ENCODE measurements at regions not wholly inside any gene's neighbourhood (a gene's known extent, or its start where the extent isn't known, plus 50 kb on each side); places are given as distances from the start of the nearest gene placed in this dataset.

DNA sequence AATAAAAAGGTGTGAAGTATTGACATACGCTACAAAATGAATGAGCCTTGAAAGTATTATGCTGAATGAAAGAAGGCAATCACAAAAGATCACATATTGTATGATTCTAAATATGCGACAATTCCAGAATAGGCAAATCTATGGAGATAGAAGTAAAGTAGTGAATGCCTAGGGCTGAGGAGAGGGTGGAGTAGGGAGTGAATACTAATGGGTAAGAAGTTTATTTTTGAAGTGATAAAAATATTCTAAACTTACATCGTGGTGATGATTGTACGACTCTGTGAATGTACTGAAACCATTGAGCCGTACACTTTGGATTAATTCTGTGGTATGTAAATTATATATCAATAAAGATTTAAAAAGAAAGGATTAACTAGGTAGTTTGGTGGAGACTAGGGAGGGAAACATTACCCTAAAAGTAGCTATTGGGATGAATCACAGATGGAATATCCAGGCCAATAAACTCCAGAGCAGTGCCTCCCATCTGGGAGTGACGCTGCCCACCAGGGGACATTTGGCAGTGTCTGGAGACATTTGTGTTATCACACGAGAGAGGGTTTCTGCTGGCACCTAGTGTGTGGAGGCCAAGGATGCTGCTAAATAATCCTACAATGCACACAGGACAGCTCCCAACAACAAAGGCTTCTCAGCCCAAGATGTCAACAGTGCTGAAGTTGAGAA lies 214.2 kb upstream of the PCSK2 start:
- POLR2A ChIA-PET: no interaction called here
- TF ChIP-seq POLR2AphosphoS5 (IDR thresholded peaks at IDR 0.05; ENCODE audit: insufficient read depth, low read depth, low read length) (no peak), GATA2 (IDR thresholded peaks at IDR 0.05; ENCODE audit: insufficient read depth, insufficient read length, low read depth, low read length) (no peak), EZH2 (IDR thresholded peaks at IDR 0.05; ENCODE audit: borderline replicate concordance, low read depth, low read length, severe bottlenecking) (no peak), MAX (IDR thresholded peaks at IDR 0.05; ENCODE audit: insufficient read depth, insufficient read length) (no peak), JUN (IDR thresholded peaks at IDR 0.05; ENCODE audit: borderline replicate concordance, insufficient read depth, insufficient read length, low read depth) (no peak), FOS (IDR thresholded peaks at IDR 0.05; ENCODE audit: borderline replicate concordance, insufficient read depth, low read length) (no peak), MYC (IDR thresholded peaks at IDR 0.05; ENCODE audit: low read depth, low read length) (no peak), POLR2A (IDR thresholded peaks at IDR 0.05; ENCODE audit: low read depth, low read length) (no peak)
- TF ChIP-seq, protein P1, sequence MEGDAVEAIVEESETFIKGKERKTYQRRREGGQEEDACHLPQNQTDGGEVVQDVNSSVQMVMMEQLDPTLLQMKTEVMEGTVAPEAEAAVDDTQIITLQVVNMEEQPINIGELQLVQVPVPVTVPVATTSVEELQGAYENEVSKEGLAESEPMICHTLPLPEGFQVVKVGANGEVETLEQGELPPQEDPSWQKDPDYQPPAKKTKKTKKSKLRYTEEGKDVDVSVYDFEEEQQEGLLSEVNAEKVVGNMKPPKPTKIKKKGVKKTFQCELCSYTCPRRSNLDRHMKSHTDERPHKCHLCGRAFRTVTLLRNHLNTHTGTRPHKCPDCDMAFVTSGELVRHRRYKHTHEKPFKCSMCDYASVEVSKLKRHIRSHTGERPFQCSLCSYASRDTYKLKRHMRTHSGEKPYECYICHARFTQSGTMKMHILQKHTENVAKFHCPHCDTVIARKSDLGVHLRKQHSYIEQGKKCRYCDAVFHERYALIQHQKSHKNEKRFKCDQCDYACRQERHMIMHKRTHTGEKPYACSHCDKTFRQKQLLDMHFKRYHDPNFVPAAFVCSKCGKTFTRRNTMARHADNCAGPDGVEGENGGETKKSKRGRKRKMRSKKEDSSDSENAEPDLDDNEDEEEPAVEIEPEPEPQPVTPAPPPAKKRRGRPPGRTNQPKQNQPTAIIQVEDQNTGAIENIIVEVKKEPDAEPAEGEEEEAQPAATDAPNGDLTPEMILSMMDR (IDR thresholded peaks at IDR 0.05; ENCODE audit: extremely low read depth in 1 of 2, insufficient read depth in 1 of 2, low read depth in 1 of 2, low read length in 2 of 2): no peak
- dilution Hi-C loops (cut with MboI; ENCODE audit: extremely low pct_ligation_motif_present, low sequenced_read_pairs): no loop called here
- H3K9me1 ChIP-seq (replicated peaks; ENCODE audit: control insufficient read depth, extremely low read depth, insufficient read depth, low read length): no peaks in the 10 kb centered on the region
- DNase-seq (ENCODE audit: low read depth, low spot score) (no peak), FAIRE-seq (no peak)
- H3K27me3 ChIP-seq (ENCODE audit: control insufficient read depth in 2 of 2, insufficient read depth in 2 of 2, low read length in 2 of 2): no peaks in the 10 kb centered on the region
- no peak overlapping the region for H3K27ac ChIP-seq (ENCODE audit: insufficient read depth, low read depth, low read length)
- H3K9me3 ChIP-seq (replicated peaks; ENCODE audit: control insufficient read depth, insufficient read depth, low read length): peaks cover 6% of the 10 kb centered on the region
- no peak overlapping the region for H2AFZ ChIP-seq (ENCODE audit: low read depth, low read length)
- CTCF ChIA-PET: no interaction called here
- no peak overlapping the region for H3K9ac ChIP-seq (replicated peaks; ENCODE audit: extremely low read depth, insufficient read depth, low read length)
- H4K20me1 ChIP-seq (replicated peaks; ENCODE audit: control insufficient read depth, extremely low read depth, insufficient read depth, low read length): no peaks in the 10 kb centered on the region
- intact Hi-C loops (cut with micrococcal nuclease): no loop called here
- H3K79me2 ChIP-seq (ENCODE audit: control insufficient read depth, insufficient read depth, low read length): no peaks in the 10 kb centered on the region
- no peaks in the 10 kb centered on the region for H3K4me1 ChIP-seq (ENCODE audit: control insufficient read depth, extremely low read depth, insufficient read depth, low read length)
- H3K36me3 ChIP-seq (ENCODE audit: control insufficient read depth in 2 of 2, extremely low read depth in 1 of 2, insufficient read depth in 2 of 2, low read length in 2 of 2): no peaks in the 10 kb centered on the region
- no TSS peak for BruUV-seq (replicated peaks)
- H3K4me3 ChIP-seq (replicated peaks in 1 of 3; ENCODE audit: insufficient read depth in 1 of 3, low read depth in 1 of 3, low read length in 3 of 3): no peak overlapping the region
- no peak overlapping the region for H3K4me2 ChIP-seq (ENCODE audit: insufficient read depth, low read length)
